GM23248 (cell line): ENCODE measurements at regions not wholly inside any gene's neighbourhood (a gene's known extent, or its start where the extent isn't known, plus 50 kb on each side); places are given as distances from the start of the nearest gene placed in this dataset.
A peak's percentile ranks its signal among the peaks of the same experiment; 100 is the strongest.

ENCODE experiments used
- DNase-seq: peaks from one replicate; pipeline ENCODE4 v3.0.0-alpha.2; 2015
- H2AFZ ChIP-seq: fragments of 200-600 bp; sonication (generic); 2 replicates; pipeline ENCODE4 v1.6.1; 2016; ENCODE audit warnings: antibody characterized with exemption
- H3F3A ChIP-seq: fragments of 200-600 bp; sonication (generic); 2 replicates; pipeline ENCODE4 v1.6.1; 2016; ENCODE audit warnings: mild to moderate bottlenecking, antibody characterized with exemption, mixed run types; ENCODE audit not compliant: insufficient read depth
- H3K27ac ChIP-seq: fragments of 200-600 bp; sonication (generic); 2 replicates; pipeline ENCODE4 v1.5.1; 2016; ENCODE audit warnings: mild to moderate bottlenecking
- H3K27me3 ChIP-seq: fragments of 200-600 bp; sonication (generic); replicated peaks from 2 replicates; pipeline ENCODE4 v1.6.1; 2016; ENCODE audit warnings: mild to moderate bottlenecking; ENCODE audit not compliant: insufficient read depth
- H3K36me3 ChIP-seq: fragments of 200-600 bp; sonication (generic); 2 replicates; pipeline ENCODE4 v1.6.1; 2016; ENCODE audit warnings: low read depth, mild to moderate bottlenecking
- H3K4me1 ChIP-seq: fragments of 200-600 bp; sonication (generic); 2 replicates; pipeline ENCODE4 v1.6.1; 2016; ENCODE audit warnings: mild to moderate bottlenecking; ENCODE audit not compliant: insufficient read depth
- H3K4me2 ChIP-seq: fragments of 200-600 bp; sonication (generic); one replicate; pipeline ENCODE4 v1.6.1; 2016; ENCODE audit warnings: mild to moderate bottlenecking; ENCODE audit not compliant: unreplicated experiment
- H3K4me3 ChIP-seq: fragments of 200-600 bp; sonication (generic); 2 replicates; pipeline ENCODE4 v1.5.1; 2016; ENCODE audit warnings: mild to moderate bottlenecking
- H3K79me2 ChIP-seq: fragments of 200-600 bp; sonication (generic); 2 replicates; pipeline ENCODE4 v1.6.1; 2016; ENCODE audit warnings: mild to moderate bottlenecking; ENCODE audit not compliant: insufficient read depth
- H3K9ac ChIP-seq: fragments of 200-600 bp; sonication (generic); 2 replicates; pipeline ENCODE4 v1.6.1; 2016; ENCODE audit warnings: mild to moderate bottlenecking
- H3K9me2 ChIP-seq: fragments of 200-600 bp; sonication (generic); 2 replicates; pipeline ENCODE4 v1.6.1; 2016; ENCODE audit warnings: mixed run types, mild to moderate bottlenecking, moderate library complexity; ENCODE audit not compliant: insufficient read depth
- H3K9me3 ChIP-seq: fragments of 200-600 bp; sonication (generic); one replicate; pipeline ENCODE4 v1.6.1; 2017; ENCODE audit warnings: low read depth
- H4K20me1 ChIP-seq: fragments of 200-600 bp; sonication (generic); 2 replicates; pipeline ENCODE4 v1.6.0; 2016; ENCODE audit not compliant: insufficient read depth
- EZH2 ChIP-seq: fragments of 200-600 bp; sonication (generic); IDR thresholded peaks from 2 replicates; pipeline ENCODE4 v1.6.1; 2018; ENCODE audit warnings: antibody characterized with exemption, mild to moderate bottlenecking; ENCODE audit not compliant: insufficient read depth, poor library complexity, severe bottlenecking
- EZH2phosphoT487 ChIP-seq: fragments of 200-600 bp; sonication (generic); IDR thresholded peaks from 2 replicates; pipeline ENCODE4 v1.6.1; 2018; ENCODE audit warnings: antibody characterized with exemption, moderate library complexity, mild to moderate bottlenecking, low read depth; ENCODE audit not compliant: insufficient read depth
- WGBS, 2 experiments: methylation state at CpG; one replicate each; pipeline ENCODE4 v1.1.6; 2015 to 2017; ENCODE audit warnings: low lambda C conversion rate in 2 of 2, low coverage in 1 of 2; ENCODE audit errors: missing lambda C conversion rate in 2 of 2; 5-methylcytosine and 5-hydroxymethylcytosine counted together
- in situ Hi-C: fragments of 300-500 bp; cut with MboI; formaldehyde crosslinking; loops from 2 replicates; pipeline ENCODE4 v1.15.0; 2020

DNA sequence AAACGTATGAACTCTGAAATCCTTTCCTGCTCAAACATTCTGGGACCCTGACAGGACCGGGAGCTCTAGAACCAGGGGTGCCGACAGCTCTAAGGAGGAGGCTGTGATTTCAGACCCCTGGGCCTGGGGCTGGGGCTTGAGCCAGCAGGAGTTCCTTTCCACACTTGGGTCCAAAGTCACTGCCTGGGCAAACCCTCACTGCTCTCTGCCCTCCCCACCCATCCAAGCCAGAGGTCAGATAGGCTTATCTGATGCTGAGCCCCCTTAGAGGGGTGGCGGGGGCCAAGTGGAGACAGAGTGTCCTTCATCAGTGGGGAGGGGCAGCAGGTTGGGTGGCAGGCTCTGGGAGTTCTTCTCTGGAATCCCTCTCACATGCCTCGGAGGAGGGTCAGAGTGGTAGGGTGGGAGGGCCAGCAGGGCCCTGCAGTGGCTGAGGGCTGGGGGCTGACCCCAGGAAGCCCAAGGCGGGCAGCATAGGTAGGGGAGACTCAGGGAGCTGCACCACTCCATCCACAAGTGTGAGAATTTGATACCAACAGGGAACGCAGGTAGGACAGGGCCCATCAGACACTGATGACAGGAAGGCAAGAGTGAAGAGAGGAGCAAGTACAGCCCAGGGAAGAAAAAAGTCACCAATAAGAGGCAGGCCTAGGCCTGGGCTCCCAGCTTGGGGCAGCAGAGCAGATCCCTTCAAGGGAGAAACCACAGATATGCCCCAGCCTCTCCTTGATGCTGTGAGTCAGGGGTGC, 121.0 kb downstream of the MRPL14 start:
- no peak overlapping the region for H3K9ac ChIP-seq
- H3K4me1 ChIP-seq, result peaks cover 26% of the 10 kb centered on the region
- DNase-seq, result peak; percentile 42
- H3K27me3 ChIP-seq, result no peaks in the 10 kb centered on the region
- H3K9me3 ChIP-seq, result no peaks in the 10 kb centered on the region
- H3K4me3 ChIP-seq, result no peak overlapping the region
- TF ChIP-seq EZH2, result no peak
- TF ChIP-seq EZH2phosphoT487, result no peak
- in situ Hi-C loops, result no loop called here
- H2AFZ ChIP-seq, result no peak overlapping the region
- H4K20me1 ChIP-seq, result no peaks in the 10 kb centered on the region
- no peaks in the 10 kb centered on the region for H3K36me3 ChIP-seq
- 83 to 88% methylated on average over 7 of the region's 7 CpGs for WGBS, 2 experiments
- H3F3A ChIP-seq, result peaks cover 4% of the 10 kb centered on the region
- H3K4me2 ChIP-seq, result no peak overlapping the region
- no peak overlapping the region for H3K27ac ChIP-seq
- H3K79me2 ChIP-seq, result no peaks in the 10 kb centered on the region
- no peaks in the 10 kb centered on the region for H3K9me2 ChIP-seq

DNA sequence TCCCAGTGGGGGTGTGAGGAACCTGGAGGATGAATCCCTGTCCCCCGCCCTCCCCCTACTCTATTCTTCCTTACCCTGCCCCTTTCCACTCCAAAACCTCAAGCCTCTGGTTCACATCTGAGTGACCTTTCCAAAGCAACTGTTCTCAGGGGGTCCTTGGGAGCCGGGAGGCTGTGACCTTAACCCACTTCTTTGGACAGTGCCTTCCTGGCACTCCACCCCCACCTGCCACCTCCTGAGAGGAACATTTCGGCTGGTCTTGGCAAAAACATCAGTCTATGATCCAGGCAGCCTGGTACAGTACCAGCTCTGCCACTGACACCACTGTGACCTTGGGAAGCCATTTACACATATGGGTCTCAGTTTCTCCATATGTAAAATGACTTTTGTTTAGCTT, 121.7 kb downstream of the MRPL14 start:
- Histone ChIP-seq H3K9me2 (no peaks in the 10 kb centered on the region), H3K27me3 (no peaks in the 10 kb centered on the region), H3K9me3 (no peaks in the 10 kb centered on the region), H3K27ac (no peak overlapping the region), H3F3A (no peaks in the 10 kb centered on the region), H3K9ac (no peak overlapping the region), H3K4me3 (no peak overlapping the region), H3K4me2 (no peak overlapping the region), H4K20me1 (no peaks in the 10 kb centered on the region), H3K36me3 (no peaks in the 10 kb centered on the region), H3K79me2 (no peaks in the 10 kb centered on the region), H2AFZ (no peak overlapping the region), H3K4me1 (peaks cover 19% of the 10 kb centered on the region)
- WGBS, 2 experiments, result 97 to 100% methylated on average over 2 to 3 of the region's 3 CpGs
- no peak for TF ChIP-seq EZH2phosphoT487
- DNase-seq, result no peak
- in situ Hi-C loops, result no loop called here

DNA sequence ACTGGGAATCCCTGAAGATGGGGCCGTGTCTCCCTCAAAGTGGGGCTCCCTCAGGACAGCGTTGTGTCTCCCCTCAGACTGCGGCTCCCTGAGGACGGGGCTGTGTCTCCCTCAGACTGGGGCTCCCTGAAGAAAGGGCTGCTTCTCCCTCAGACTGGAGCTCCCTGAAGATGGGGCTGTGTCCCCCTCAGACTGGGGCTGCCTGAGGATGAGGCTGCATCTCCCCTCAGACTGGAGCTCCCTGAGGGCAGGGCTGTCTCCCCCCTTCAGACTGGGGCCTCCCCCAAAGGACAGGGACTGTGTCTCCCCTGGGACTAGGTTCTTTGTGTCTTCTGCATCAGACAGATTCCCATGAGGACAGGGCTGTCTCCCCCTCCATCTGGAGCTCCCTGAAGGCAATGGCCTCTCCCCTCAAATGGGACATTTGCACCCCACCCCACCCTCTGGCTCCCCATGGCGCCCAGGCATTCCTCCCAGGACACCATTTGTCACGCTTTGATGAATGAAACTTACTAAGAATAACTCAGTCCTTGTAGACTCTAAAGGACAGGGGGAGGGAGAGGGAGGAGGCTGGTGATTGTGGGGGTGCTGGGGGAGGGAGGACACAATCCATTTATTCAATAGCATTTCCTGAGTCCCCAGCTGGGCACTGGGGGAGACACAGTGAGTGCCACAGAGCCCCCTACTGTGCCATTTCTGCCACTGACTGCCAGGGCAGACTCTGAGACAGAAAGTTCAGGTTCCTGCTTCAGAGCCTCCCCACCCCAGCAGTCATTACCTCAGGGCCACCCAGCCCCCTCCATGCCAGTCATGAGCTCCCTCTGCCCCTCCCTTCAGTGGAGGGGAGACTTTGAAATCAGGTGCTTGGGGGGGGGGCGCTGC, 122.4 kb downstream of the MRPL14 start:
- H2AFZ ChIP-seq, result no peak overlapping the region
- no peaks in the 10 kb centered on the region for H3F3A ChIP-seq
- H3K9me2 ChIP-seq, result no peaks in the 10 kb centered on the region
- no peak overlapping the region for H3K4me3 ChIP-seq
- H3K79me2 ChIP-seq, result no peaks in the 10 kb centered on the region
- H3K9ac ChIP-seq, result no peak overlapping the region
- H3K27me3 ChIP-seq, result no peaks in the 10 kb centered on the region
- H4K20me1 ChIP-seq, result no peaks in the 10 kb centered on the region
- no peaks in the 10 kb centered on the region for H3K9me3 ChIP-seq
- 80 to 83% methylated on average over 6 to 7 of the region's 7 CpGs for WGBS, 2 experiments
- no peak for TF ChIP-seq EZH2
- TF ChIP-seq EZH2phosphoT487, result no peak
- H3K4me1 ChIP-seq, result peaks cover 13% of the 10 kb centered on the region; the same call in 1 of the 2 replicates
- H3K27ac ChIP-seq, result no peak overlapping the region
- H3K36me3 ChIP-seq, result no peaks in the 10 kb centered on the region
- H3K4me2 ChIP-seq, result no peak overlapping the region
- in situ Hi-C loops, result no loop called here
- peak; percentile 35 for DNase-seq

DNA sequence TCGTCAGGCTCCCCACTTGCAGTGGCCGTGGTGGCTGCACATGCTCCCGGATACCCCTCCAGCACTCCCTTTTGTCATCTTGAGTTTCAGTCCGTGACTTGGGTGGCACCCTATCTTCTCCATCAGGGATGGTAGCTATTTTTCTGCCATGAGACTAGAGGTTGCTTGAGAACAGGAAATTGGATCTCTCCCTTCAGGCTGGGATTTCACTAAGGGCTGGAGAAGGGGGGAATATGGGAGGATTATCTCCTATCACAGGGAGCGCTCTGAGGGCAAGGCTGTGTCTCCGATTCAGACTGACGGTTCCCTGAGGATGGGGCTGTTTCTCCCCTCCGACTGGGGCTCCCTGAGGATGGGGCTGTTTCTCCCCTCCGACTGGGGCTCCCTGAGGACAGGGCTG, 123.1 kb downstream of the MRPL14 start:
- in situ Hi-C loops, result no loop called here
- Histone ChIP-seq H4K20me1 (no peaks in the 10 kb centered on the region), H3K9me3 (no peaks in the 10 kb centered on the region), H3K4me3 (no peak overlapping the region), H3F3A (no peaks in the 10 kb centered on the region), H3K79me2 (no peaks in the 10 kb centered on the region), H2AFZ (no peak overlapping the region), H3K4me1 (peaks cover 12% of the 10 kb centered on the region; the same call in 1 of the 2 replicates), H3K9me2 (no peaks in the 10 kb centered on the region), H3K27ac (no peak overlapping the region), H3K27me3 (no peaks in the 10 kb centered on the region), H3K36me3 (no peaks in the 10 kb centered on the region), H3K9ac (no peak overlapping the region), H3K4me2 (no peak overlapping the region)
- no peak for DNase-seq
- TF ChIP-seq EZH2phosphoT487 (no peak), EZH2 (no peak)
- 87 to 91% methylated on average over 9 of the region's 9 CpGs for WGBS, 2 experiments
